HG02759 (cell line): ENCODE measurements at regions not wholly inside any gene's neighbourhood (a gene's known extent, or its start where the extent isn't known, plus 50 kb on each side); places are given as distances from the start of the nearest gene placed in this dataset.
"Not testable (repeated sequence)": the region's sequence is repeated elsewhere in the genome, so short reads cannot be mapped to it uniquely, and the experiment has no call there.

Experiments used
- ATAC-seq: cut with Tn5 transposase; IDR thresholded peaks from one replicate; pipeline ENCODE4 v1.9.1; 2021; ENCODE audit warnings: mild to moderate bottlenecking, moderate library complexity; ENCODE audit not compliant: unreplicated experiment

DNA sequence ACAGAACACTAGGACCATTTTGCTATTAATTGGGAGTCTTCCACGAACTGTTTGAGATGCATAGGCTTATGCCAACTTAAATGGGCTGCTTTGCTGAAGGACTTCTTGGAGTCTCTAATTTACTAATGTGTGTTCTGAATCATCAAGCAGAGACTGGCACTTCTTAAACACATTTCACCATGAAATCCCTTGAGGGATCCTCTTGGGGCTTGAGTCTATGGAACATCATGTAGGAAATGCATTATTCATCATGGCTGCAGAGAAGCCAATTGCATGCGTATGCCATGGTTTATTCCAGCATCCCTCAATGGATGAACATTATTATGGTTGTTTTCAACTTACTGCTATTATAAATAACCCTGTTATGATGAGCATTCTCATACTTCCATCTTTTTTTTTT lies 73.4 kb downstream of the FGD2 start:
- ATAC-seq: no peak

DNA sequence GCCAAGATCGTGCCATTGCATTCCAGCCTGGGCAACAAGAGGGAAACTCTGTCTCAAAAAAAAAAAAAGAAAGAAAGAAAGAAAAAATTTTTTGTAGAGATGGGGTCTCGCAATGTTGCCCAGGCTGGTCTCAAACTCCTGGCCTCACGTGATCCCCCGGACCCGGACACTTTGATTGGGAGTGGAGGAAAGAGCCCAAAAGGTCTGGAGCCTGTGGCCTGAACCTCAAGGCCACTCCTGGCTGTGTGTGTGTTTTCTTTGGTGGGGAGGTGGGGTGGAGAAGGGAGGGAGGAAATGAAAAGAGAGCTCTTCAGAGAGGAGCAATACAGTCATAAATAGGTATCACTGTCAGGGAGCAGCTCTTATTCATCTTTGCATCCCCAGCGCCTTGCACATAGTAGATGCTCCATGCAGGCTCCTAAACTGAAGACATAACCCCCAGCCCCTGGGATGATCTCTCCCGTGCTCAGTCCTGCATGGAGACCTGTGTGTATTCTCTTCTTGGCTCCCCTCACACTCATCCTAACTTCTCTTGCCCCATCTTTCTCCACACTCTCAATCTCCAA lies 75.7 kb downstream of the FGD2 start:
- no peak for ATAC-seq

DNA sequence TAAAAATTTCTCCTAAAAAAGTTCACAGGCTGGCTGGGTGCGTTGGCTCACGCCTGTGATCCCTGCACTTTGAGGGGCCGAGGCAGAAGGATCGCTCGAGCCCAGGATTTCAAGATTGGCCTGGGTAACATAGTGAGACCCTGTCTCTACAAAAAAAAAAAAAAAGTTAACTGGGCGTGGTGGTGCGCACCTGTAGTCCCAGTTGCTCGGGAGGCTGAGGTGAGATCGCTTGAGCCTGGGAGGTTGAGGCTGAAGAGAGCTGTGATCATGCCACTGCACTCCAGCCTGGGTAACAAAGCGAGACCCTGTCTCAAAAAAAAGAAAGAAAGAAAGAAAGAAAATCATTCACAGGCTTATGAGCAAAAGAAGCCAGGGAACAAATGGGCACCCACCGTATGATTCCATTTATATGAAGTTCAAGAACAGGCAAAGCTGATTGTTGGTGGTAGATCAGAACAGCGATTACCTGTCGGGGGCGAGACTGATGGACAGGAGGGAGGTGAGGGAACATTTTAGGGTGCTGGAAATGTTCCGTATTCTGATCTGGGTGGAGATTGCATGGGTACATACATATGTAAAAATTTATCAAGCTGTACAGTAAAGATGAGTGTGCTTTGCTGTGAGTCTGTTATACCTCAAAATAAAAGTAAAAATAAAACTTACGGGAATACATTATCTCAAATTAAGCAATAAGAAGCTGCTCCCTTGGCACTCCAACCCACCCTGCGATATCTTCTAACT lies 77.1 kb downstream of the FGD2 start:
- no peak for ATAC-seq

DNA sequence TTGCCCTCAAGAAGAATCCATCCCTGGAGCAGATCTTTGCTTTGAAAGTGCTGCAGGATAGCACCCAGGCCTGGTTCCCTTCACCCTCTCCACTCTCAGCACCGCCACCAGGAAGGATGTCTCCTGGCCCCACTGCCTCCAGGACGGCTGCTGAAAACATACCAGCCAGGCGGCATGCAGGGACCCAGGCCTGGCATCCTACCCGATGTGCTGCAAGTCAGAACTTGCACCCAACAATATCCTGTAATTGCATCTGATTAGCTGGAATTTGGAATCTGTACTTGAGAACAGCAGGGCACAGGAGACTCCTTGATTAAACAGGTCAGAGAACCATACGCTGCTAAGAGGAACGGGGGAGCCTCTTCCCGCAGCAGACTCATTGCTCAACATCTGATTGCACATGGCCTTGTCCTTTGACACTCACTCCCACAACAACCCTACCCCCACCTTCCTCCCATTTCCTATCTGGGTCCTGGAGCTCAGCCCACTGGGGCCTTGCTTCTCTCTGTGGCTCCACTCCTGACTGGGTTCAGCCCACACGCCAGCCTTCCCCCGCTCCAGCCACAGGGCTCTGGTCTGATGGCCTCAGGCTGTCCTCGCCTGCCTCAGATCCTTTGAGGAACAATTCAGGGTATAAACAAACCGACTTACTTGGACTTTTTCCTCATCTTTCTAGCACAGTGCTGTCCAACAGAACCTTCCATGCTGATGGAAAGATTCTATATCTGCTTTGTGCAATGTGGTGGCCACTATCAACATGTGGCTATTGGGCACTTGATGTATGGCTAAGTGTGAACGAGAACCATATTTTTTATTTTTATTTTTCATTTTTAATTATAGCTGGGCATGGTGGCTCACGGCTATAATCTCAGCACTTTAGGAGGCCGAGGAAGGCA lies 78.0 kb downstream of the FGD2 start:
- no peak for ATAC-seq

DNA sequence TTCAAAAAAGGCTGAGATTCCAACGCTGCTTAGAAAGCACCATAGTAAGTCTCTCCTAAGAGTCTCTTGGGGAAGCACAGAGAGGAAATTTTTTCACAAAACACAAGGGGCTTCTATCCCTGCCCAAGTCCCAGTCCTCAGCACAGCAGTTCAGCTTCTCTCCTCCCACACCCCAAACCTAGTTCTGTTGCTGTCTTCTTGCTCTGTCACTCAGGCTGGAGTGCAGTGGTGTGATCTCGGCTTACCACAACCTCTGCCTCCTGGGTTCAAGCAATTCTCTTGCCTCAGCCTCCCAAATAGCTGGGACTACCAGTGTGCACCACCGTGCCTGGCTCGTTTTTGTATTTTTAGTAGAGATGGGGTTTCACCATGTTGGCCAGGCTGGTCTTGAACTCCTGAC lies 79.2 kb downstream of the FGD2 start:
- ATAC-seq: not testable (repeated sequence)

DNA sequence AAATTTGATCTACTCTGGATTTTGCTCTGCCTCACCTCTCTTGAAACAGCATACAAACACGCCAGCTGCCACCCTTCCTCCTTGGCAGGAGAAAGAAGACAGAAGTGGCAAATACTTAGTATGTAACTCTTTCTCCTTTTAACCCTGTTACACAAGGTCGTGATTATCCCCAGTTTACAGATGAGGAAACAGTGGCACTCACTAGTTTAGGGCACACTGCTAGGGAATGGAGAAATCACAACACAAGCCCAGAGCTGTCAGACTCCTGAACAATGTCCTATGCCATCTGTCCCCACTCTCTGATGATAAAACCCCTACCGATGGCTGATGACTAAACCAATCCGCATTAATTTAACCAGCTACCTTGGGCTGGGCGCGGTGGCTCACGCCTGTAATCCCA lies 79.7 kb downstream of the FGD2 start:
- no peak for ATAC-seq

DNA sequence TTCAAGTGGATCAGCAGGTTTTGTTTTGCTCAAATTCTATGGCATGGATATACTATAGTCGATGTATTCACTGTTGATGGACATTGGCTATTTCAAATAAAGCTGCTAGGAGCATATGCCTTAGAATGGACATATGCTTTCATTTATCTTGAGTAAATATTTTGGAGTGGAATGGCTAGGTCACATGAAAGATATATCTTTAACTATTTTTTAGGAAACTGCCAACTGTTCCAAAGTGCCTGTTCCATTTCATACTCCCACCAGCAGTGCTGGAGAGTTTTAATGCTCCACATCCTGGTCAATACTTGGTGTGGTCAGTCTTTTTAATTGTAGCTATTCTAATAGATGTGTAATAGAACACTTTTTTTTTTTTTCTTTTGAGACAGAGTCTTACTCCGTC lies 81.1 kb upstream of the PIM1 start:
- no peak for ATAC-seq

DNA sequence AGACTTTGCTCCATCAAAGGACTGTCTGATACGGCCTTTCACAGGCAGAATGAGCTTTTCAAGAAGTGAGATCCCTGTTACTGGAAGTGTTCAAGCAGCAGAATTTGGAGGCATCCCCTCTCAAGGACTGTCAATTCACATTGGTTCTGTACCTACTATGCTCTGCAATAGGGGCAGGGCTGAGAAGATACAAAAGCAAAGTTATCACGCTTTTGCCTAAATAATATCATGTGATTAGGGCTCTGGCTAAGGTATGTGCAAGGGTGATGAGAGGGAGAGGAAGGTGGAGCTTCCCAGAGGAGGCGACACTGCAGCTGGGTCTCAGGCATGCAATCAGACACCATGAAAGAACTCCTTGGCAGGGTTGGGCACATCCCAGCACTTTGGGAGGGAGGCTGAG lies 80.2 kb upstream of the PIM1 start:
- ATAC-seq: no peak

DNA sequence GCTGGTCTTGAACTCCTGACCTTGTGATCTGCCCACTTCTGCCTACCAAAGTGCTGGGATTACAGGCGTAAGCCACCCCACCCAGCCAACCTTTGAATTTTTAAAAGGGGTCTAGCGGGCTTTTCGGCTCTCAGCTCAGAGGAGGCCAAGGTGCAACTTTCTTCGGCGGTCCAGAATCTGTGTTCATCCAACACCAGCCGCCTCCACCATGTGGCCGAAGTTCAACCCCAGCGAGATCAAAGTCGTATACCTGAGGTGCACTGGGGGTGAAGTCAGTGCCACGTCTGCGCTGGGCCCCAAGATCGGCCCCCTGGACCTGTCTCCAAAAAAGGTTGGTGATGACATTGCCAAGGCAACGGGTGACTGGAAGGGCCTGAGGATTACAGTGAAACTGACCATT lies 78.8 kb upstream of the PIM1 start:
- not testable (repeated sequence) for ATAC-seq

DNA sequence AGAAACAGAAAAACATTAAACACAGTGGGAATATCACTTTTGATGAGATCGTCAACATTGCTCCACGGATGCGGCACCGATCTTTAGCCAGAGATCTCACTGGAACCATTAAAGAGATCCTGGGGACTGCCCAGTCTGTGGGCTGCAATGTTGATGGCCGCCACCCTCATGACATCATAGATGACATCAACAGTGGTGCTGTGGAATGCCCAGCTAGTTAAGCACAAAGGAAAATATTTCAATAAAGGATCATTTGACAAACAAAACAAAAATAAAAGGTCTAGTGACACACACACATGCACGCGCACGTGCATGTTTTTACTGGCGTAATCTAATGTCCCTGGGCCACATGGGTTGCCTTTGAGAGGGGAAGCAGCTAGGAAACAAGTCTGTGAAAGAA lies 78.4 kb upstream of the PIM1 start:
- not testable (repeated sequence) for ATAC-seq

DNA sequence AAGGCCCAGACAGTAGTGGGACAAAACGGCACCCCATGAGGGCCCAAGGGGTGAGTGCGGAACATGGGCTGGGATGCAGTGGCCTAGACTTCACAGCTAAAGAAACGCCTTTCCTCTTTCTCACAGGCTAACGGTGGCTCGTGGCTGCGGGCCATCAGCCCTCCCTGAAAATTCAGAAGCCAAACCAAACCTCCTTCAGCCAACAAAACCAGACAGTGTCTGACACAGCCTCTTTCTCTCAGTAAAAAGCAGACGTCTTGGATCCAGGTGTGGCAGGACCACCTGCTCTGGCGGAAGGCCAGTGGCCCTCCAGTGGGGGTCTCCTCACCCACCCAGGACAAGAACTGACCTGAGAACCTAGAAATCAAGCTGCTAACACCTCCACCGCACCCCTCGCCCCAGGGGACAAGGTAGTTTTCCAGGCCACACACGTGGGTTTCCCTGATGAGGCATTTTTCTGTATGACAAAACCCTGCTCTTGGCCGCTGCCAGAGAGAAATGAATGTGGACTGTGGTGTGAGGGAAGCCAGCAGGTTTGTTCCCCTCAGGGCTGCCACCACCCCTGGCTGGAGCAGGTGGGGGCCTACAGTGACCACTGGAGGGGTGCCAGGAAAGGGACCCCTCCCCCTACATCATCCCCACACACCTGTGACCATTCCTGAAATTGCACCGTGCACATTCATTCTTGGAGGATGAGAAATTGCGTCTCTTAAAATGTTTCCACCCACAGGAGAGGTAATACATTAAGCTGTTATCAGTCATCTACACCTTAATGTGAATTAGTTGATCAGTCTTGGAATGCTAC lies 76.8 kb upstream of the PIM1 start:
- ATAC-seq: no peak

DNA sequence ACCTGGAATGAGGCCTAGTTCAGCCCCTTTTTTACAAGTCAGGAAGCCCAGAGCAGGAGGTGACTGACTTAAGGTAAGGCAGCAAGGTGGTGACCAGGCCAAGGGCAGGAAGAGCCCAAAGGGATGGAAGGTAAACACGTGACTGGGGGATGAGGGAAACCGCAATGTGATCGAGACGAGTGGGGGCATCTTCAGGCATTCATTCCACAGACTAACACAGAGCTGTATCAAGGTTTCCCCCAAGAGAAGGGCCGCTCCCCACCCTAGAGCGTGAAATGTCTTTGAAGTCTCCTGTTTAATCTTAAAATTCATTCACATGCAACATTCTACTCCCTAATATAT lies 76.3 kb upstream of the PIM1 start:
- no peak for ATAC-seq

DNA sequence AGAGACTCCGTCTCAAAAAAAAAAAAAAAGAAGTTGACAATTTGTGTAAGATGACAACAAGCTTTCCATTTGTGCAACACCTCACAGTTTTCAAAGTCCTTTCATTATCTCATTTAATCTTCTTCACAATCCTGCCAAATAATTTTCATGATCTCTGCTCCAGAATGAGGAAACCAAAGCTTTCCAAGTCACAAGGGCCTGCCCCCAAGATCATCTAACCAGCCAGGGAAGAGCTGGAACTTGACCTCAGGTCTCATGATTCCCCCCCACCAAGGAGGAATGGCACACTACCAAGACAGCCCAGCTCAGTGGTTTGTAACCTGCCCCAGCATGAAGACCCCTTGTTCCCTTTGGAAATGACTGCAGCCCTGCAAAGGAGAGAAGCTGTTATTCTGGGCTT lies 74.0 kb upstream of the PIM1 start:
- no peak for ATAC-seq

DNA sequence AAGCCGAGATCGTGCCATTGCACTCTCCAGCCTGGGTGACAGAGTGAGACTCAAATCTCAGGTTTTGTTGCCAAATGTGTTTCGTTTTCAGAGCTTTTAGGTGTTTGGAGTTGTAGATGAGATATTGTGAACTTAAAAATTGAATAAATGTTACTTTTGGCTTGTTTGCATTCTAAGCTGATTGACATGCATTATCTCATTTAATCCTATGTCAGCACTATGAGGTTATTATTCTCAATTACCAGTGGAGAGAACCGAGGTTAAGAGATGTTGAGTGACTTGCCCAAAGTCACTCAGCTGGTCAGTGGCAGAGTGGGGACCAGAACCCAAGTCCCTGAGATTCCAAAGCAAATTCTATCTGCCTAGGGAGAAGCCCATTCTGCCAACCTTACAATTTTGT lies 72.6 kb upstream of the PIM1 start:
- ATAC-seq: no peak

DNA sequence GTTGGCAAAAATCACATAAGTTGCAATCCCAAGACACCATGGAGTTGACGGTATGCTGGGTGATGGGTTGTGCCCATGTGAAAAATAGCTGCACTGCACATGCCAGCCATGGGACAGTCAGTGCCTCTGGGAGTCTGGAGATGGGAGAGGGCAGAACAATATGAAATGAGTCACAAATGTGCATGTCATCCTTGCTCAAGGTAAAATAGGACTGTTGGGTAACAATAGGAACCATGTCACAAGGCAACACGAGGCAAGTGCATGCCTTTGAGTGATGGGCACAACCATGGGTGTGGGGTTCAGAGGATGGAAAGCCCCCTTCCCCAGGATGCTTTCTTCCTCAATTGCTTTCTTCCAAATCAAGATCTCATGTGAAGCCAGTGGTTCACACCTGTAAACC lies 70.5 kb upstream of the PIM1 start:
- ATAC-seq: no peak

DNA sequence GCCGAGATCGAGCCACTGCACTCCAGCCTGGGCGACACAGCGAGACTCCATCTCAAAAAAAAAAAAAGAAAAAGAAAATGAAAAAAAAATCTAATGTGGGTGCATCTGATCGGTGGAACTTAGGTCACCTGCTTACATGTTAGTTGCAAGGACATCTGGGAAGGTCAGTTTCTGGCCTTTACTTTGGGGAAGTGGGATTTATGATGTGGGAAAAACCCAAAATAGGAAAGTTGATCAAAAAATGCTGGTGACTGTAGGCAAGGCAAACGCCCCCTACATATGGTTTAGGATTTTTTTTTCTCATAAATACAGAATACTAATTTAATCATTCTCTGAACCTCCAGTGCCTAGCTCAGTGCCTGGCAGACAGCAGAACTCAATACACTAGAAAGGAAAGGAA lies 69.2 kb upstream of the PIM1 start:
- ATAC-seq: no peak

DNA sequence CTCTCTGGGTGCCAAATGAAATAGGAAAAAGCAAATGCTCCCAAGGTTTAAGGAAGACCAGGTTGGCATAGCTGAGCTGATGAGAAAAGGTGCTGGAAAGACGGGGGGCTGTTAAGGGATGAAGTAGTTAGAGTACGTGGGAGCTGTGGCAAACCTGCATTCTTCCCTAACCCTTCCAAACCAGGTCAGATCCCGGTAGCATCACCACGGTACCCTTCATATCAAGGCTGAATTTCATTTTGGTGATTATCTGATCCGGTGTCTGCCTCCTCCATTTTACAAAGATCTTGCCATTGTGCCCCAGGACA lies 68.0 kb upstream of the PIM1 start:
- no peak for ATAC-seq

DNA sequence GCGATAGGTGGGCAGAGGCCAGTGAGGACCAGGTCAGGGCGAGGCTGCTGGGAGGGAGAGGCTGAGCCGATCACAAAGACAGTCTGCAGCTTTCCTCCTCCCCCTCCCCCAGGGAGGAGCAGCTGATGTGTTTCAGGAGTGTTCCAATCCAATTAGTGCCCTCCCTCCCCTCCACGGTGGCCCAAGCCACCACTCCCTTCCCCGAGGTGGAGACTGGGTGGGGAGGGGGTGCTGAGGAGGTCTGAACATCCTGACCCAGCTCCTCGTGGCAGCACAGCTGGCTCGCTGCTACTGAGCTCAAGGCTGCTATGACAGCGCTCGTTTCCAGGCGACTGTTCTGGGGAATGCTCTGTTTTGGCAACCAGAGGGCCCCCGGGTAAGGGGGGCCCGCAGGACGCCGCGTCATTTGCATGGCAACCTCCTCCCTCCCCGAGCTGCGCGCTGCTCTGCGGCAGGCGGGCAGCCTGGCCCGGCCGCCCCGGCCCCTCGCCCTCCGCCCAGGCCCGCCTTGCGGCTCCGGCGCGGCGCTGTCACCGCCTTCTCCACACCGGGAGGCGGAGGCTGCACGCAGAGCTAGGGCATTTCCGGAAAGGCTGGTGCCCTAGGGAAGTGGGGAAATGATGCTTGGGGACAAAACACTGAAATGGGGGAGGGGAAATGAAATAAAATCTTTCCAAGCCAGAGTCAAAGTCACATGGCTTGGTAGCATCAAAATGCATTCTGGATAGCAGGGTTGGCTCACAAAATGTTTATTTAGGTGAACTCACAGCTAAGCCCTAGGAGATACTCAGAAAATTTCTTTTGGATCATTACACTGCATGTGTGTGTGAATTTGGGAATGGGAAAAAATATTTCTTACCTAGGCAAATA lies 67.4 kb upstream of the PIM1 start:
- peak; percentile 87 for ATAC-seq

DNA sequence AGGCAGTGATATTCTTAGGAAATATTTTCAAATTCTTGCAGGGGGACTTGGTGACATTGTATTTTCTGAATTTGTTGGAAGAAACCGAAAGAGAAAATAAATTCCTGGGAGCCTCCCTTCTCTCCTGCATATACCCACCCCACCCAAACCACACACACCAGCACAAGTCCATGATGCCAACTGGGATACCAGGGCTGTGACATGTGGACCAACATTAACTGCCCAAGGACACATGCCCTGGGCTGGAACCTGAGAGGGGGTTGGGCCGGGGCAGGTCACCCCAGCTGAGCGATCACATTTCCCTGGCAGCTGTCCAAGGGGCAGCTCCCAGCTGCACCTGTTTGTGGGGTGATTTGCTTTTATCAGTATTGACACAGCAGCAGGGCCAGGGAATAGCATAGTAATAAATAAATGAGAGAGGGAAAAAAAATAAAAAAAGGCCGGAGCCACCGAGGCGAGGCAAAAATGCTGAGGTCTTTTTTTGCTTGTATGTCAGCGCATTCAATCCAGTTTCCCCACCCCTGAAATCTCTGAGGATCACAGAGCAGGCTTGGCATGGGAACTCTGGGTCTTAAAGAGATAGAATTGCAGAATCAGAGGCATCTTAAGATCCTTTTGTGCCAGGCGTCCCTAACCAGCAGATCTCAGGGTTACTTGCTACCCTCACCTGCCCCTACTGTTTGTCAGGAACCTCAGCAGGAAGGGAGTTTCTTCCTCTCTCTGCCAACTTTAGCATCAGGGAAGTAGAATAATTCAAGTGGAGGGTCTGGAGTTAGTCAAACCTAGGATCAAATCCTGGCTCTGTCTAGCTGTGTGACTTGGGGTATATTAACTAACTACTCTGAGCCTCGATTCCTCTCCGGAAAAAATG lies 66.5 kb upstream of the PIM1 start:
- no peak for ATAC-seq

DNA sequence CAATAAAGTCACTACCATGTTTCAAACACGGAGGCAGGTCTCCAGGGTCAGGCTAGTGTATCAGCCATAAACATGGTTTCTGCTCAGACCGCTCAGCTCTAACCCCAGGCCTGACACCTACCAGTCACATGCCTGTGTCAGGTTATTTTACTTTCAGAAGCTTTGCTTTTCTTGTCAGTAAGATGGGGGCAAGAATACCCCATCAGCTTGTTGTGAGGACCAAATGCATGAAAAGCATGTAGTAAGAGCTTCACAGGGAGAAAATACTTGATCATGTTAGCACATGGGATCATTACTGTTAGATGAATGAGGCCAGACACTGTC lies 65.2 kb upstream of the PIM1 start:
- ATAC-seq: no peak
